ENCODE measurements at regions not wholly inside any gene's neighbourhood (a gene's known extent, or its start where the extent isn't known, plus 50 kb on each side); places are given as distances from the start of the nearest gene placed in this dataset.

- H2AFZ ChIP-seq (ENCODE audit: low read length): no peak overlapping the region
- H2BK20ac ChIP-seq (ENCODE audit: low read depth, low read length, poor library complexity, severe bottlenecking): no peak overlapping the region
- no peak overlapping the region for H3K27ac ChIP-seq (ENCODE audit: insufficient read length, low read depth, low read length)
- H3K4me3 Mint-ChIP-seq: no peak overlapping the region
- DNase-seq: no peak
- no peak overlapping the region for H3K14ac ChIP-seq (ENCODE audit: insufficient read depth, low read length)
- no peak overlapping the region for H2BK5ac ChIP-seq (ENCODE audit: insufficient read length, low read length)
- no peak overlapping the region for H2AK5ac ChIP-seq (ENCODE audit: insufficient read length, low read length)
- WGBS (ENCODE audit: extremely low coverage, insufficient read length, low lambda C conversion rate): no CpG with 5 or more reads among the region's 5 CpGs
- no peaks in the 10 kb centered on the region for H4K20me1 ChIP-seq (ENCODE audit: control insufficient read depth, insufficient read depth, insufficient read length)
- H3K36me3 Mint-ChIP-seq (ENCODE audit: insufficient read depth in 1 of 3, low read depth in 3 of 3): no peaks in the 10 kb centered on the region
- H4K91ac ChIP-seq (ENCODE audit: insufficient read length, low read depth, low read length): no peak overlapping the region
- no peak for TF ChIP-seq CTCF (conservative IDR thresholded peaks at IDR 0.05)
- no peak overlapping the region for H3K4me2 ChIP-seq (ENCODE audit: insufficient read depth, insufficient read length, low read length)
- no peak overlapping the region for H4K5ac ChIP-seq (ENCODE audit: insufficient read length, low read depth, low read length)
- H2BK15ac ChIP-seq (ENCODE audit: low read depth, low read length): no peak overlapping the region
- H3K18ac ChIP-seq (ENCODE audit: insufficient read length, low read depth, low read length): no peak overlapping the region
- no peak overlapping the region for H4K8ac ChIP-seq (replicated peaks; ENCODE audit: insufficient read length, low read depth, low read length)
- H2BK120ac ChIP-seq (ENCODE audit: low read depth, low read length, poor library complexity, severe bottlenecking): no peak overlapping the region
- H3K27ac Mint-ChIP-seq: no peak overlapping the region
- H3K4ac ChIP-seq (ENCODE audit: low read depth, low read length): no peak overlapping the region
- peaks cover 3% of the 10 kb centered on the region; the same call in 1 of the 2 replicates for H3K4me1 ChIP-seq (ENCODE audit: insufficient read depth, low read length)
- no peaks in the 10 kb centered on the region for H3K9me3 Mint-ChIP-seq
- no peak overlapping the region for H2BK12ac ChIP-seq (ENCODE audit: insufficient read length, low read depth, low read length)
- no peak overlapping the region for H3K23ac ChIP-seq (ENCODE audit: insufficient read length, low read depth, low read length)
- H3K9ac ChIP-seq (ENCODE audit: extremely low read depth, insufficient read length, low read length): no peak overlapping the region
- no peaks in the 10 kb centered on the region for H3K23me2 ChIP-seq (ENCODE audit: insufficient read length, low read depth, low read length, poor library complexity, severe bottlenecking)
- no peaks in the 10 kb centered on the region for H3K27me3 Mint-ChIP-seq (ENCODE audit: low read depth)
- H3K79me2 ChIP-seq (ENCODE audit: insufficient read depth, low read length): no peaks in the 10 kb centered on the region
- no peak overlapping the region for H3K56ac ChIP-seq (ENCODE audit: insufficient read length, low read depth, low read length)
- peaks cover 5% of the 10 kb centered on the region in 2 experiments for H3K4me1 Mint-ChIP-seq
- H3K9me3 ChIP-seq (ENCODE audit: control insufficient read depth, low read depth, low read length): no peaks in the 10 kb centered on the region
- no peak overlapping the region for H3T11ph ChIP-seq (ENCODE audit: low read length)
- H3K79me1 ChIP-seq (ENCODE audit: insufficient read depth, low read depth, low read length, poor library complexity, severe bottlenecking): no peaks in the 10 kb centered on the region
- H3K27me3 ChIP-seq (ENCODE audit: insufficient read depth, low read length): no peaks in the 10 kb centered on the region
Measured at GRCh38 chr3:144032531-144033239, 61.1 kb downstream of the DIPK2A start.

Data from H9 (cell line).